GM12872 (cell line): ENCODE measurements at regions not wholly inside any gene's neighbourhood (a gene's known extent, or its start where the extent isn't known, plus 50 kb on each side); places are given as distances from the start of the nearest gene placed in this dataset.

Experiments
- CTCF ChIP-seq: IDR thresholded peaks from 3 replicates; pipeline ENCODE4 v1.5.1; 2011; ENCODE audit warnings: low read depth, mild to moderate bottlenecking, low read length, moderate library complexity; ENCODE audit not compliant: insufficient read depth

- TF ChIP-seq CTCF = no peak
Observed at GRCh38 chr15:37528432-37528831, 406.0 kb upstream of the TMCO5A start.

DNA sequence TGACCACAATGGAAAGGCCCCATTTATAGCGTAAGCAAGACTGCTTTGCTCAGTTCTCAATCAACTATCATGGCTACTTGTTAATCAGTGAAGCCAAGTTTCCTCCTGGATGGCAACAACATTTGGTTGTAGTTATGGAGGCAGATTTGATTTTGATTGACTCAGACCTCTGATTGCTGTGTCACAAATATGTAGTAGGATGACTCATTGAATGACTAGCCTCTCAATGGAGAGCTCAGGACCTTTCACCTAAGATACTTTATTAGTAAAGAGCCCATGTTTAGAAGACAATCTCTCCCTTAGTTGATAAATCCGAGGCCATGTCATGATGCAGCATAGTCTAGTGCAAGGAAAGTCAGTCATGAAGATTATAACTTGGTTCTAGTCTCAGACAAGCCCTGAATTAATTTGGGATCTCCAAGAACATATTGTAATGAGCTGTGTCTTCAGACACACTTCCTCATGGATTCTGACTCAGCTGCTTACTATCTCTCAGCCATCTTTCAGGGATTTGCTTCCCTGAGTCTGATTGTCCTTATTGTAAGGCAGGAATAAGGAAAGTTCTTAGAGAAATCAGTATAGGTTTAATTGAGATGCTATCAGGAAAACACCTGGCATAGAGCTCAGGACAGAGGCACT lies 397.4 kb upstream of the TMCO5A start:
- TF ChIP-seq CTCF = no peak

DNA sequence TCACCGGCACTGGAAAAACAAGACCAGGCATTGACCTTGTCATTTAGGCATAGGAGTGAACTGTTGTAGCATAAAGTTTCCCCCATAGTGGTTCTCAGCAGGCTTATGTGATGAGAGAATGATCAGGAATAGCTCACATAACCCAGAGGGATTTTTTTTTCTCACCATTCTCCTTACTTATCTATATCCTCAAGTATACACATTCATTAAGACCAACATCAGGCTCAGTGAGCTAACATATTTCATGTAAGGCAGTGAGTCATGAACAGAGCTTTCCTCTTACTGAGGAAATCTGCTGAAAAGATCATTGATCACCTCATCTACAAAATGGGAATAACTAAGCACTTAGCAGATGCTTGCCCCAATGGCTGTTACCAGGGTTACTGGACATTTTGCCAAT lies 396.6 kb upstream of the TMCO5A start:
- no peak for TF ChIP-seq CTCF

DNA sequence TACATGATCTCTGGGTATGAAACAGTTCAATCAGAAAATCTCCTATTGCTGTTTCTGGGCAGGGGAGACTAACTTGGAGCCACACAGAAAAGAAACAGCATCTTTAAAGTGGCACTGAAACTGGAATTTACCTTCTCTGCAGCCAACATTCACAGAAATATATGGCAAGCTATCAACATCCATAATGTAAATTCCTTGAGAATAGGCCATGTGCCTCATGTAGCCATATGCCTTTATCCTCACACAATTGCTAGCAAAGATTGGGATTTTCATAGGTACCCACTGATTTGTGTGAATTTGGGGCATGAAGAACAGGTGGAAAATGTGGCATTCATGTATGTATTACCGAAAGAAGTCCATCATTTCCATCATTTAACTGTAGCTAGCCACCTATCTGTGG lies 386.3 kb upstream of the TMCO5A start:
- no peak for TF ChIP-seq CTCF

- no peak for TF ChIP-seq CTCF
Observed at GRCh38 chr15:37550360-37551024, 383.9 kb upstream of the TMCO5A start.

GRCh38 chr15:37572401-37572800 lies 362.0 kb upstream of the TMCO5A start:
- TF ChIP-seq CTCF = no peak

DNA sequence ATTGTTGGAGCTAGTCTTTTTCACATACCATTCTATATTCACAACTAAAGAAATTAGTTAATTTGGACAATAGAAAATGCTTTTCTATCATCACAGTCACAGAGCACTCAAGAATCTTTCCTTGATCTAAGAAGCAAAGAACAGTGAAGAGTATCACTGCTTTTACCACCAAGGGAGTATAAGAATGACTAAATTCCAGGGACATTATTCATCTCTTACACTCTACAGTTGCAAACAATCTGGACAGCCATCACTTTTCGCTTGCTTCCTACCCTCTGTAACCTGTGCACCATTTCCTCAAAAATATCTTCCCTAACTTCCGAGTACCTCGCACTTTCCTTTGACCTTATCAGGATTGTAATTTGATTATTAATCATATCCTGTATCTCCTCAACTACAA lies 359.5 kb upstream of the TMCO5A start:
- no peak for TF ChIP-seq CTCF
